ENCODE measurements at regions not wholly inside any gene's neighbourhood (a gene's known extent, or its start where the extent isn't known, plus 50 kb on each side); places are given as distances from the start of the nearest gene placed in this dataset.

DNA sequence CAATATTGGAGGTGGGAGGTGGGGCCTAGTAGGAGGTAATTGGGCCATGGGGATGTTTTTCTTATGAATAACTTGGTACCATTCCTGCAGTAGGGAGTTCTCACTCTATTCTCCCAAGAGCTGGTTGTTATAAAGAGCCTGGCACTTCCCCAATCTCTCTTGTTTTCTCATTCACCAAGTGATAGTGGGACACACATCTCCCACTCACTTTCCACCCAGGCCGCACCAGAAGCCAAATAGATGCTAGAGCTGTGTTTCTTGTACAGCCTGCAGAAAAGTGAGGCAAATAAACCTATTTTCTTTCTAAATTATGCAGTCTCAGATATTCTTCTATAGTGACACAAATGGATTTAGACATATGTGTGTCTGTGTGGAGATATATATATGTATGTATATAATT lies 117.6 kb downstream of the ANKRD50 start:
- DNase-seq = no peak

- no peak for DNase-seq
Measured at GRCh38 chr4:124596816-124597215, 115.7 kb downstream of the ANKRD50 start.

- no peak for DNase-seq
Measured at GRCh38 chr4:124610211-124610610, 102.3 kb downstream of the ANKRD50 start.

All from right forelimb (tissue), 1 donor.